Transverse colon (tissue), 4 donors: ENCODE measurements at regions not wholly inside any gene's neighbourhood (a gene's known extent, or its start where the extent isn't known, plus 50 kb on each side); places are given as distances from the start of the nearest gene placed in this dataset.

Source experiments
- DNase-seq: peaks from one replicate; pipeline ENCODE4 v3.0.0-alpha.2; 2019
- H3K27ac ChIP-seq, 4 donors: fragments of 200-600 bp; sonication (generic); 2 replicates each; pipeline ENCODE4 v1.5.1; 2016 to 2018; ENCODE audit warnings: inconsistent platforms in 4 of 4
- H3K27me3 ChIP-seq: fragments of 200-600 bp; sonication (generic); 2 replicates; pipeline ENCODE4 v1.5.1; 2017; ENCODE audit warnings: inconsistent platforms
- H3K36me3 ChIP-seq, 4 donors: fragments of 200-600 bp; sonication (generic); 2 replicates each; pipeline ENCODE4 v1.5.1; 2017 to 2019; ENCODE audit warnings: inconsistent platforms in 4 of 4
- H3K4me1 ChIP-seq, 4 donors: fragments of 200-600 bp; sonication (generic); 2 replicates each; pipeline ENCODE4 v1.5.1; 2017 to 2020; ENCODE audit warnings: inconsistent platforms in 4 of 4
- H3K4me3 ChIP-seq, 4 donors: fragments of 200-600 bp; sonication (generic); 1 replicate in 1 of 4; 2 replicates in 3 of 4; pipeline versions ENCODE4 v1.5.1 to v1.6.1; 2017 to 2019; ENCODE audit warnings: inconsistent platforms in 4 of 4
- H3K9me3 ChIP-seq, 2 donors: fragments of 200-600 bp; sonication (generic); 2 replicates each; pipeline ENCODE4 v1.5.1; 2017 to 2019; ENCODE audit warnings: inconsistent platforms in 2 of 2
- EP300 ChIP-seq: sonication (generic); formaldehyde crosslinking; IDR thresholded peaks from one replicate; pipeline ENCODE4 v1.6.1; 2017; ENCODE audit warnings: antibody characterized with exemption, low read depth
- POLR2A ChIP-seq: fragments of 450-650 bp; IDR thresholded peaks from one replicate; pipeline ENCODE4 v1.6.1; 2016; ENCODE audit warnings: antibody characterized with exemption, mild to moderate bottlenecking, moderate library complexity
- POLR2AphosphoS5 ChIP-seq, 3 donors: sonication (generic); formaldehyde crosslinking; IDR thresholded peaks; one replicate each; pipeline ENCODE4 v1.6.1; 2016; ENCODE audit warnings: antibody characterized with exemption in 3 of 3
- WGBS, 2 donors: methylation state at CpG; one replicate each; pipeline ENCODE4 v1.1.5; 2018; ENCODE audit warnings: low coverage in 1 of 2; 5-methylcytosine and 5-hydroxymethylcytosine counted together
- in situ Hi-C, 4 donors: fragments of 200-750 bp; cut with MboI; loops; one replicate each; pipeline versions ENCODE4 v1.15.0 to v1.15.1; 2017; ENCODE audit warnings: low sequenced_read_pairs in 3 of 4, low pct_ligation_motif_present in 1 of 4, low pct_unique_long_range_greater_than_20kb in 1 of 4
- intact Hi-C: fragments of 100-400 bp; cut with DNase I; formaldehyde crosslinking; loops from one replicate; pipeline ENCODE4 v1.15.1; 2023; ENCODE audit warnings: low total_unique reads
- TF ChIP-seq, protein P1 (sequence below), 5 experiments: fragments of 200-600 bp in 3 of 5; fragments of 450-650 bp in 2 of 5; sonication (generic) in 3 of 5; IDR thresholded peaks; 1 replicate in 2 of 5; 2 replicates in 3 of 5; pipeline ENCODE4 v1.5.1; 2016 to 2017; ENCODE audit warnings: antibody characterized with exemption in 5 of 5, inconsistent platforms in 3 of 5, mild to moderate bottlenecking in 2 of 5, moderate library complexity in 1 of 5

DNA sequence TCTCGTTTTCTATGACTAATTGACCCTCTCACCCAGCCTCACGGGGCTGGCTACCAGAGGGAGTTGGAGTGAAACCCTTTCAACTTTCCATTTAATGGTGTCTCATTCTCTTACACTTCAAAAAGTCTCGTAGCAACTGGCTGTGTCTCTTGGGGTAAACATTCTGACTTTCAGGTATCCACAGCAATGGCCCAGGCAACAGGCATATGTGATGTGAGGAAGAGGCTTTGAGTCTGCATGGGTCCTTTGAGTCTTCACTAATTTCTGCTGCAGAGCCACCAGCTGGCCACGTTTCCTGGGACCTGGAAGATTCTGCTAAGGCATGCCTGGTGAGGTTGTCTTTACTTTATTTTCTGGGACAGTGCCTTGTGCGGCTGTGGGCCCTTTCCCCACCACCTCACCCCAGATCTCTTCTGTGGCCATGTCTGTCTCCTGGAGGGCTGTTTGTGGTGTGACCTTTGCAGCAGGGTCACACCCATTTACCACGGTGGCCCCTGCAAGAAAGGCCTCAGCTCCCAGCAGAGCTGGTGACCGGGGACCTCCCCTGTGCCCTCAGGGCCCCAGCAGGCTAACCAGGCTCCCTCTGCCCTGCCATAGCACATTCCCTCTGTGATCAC lies 112.5 kb upstream of the FRG1 start:
- Histone ChIP-seq H3K9me3 (no peaks in the 10 kb centered on the region), H3K4me1 (no peaks in the 10 kb centered on the region), H3K4me3 (no peak overlapping the region), H3K27me3 (no peaks in the 10 kb centered on the region), H3K36me3 (no peaks in the 10 kb centered on the region), H3K27ac (no peak overlapping the region)
- TF ChIP-seq, protein P1, sequence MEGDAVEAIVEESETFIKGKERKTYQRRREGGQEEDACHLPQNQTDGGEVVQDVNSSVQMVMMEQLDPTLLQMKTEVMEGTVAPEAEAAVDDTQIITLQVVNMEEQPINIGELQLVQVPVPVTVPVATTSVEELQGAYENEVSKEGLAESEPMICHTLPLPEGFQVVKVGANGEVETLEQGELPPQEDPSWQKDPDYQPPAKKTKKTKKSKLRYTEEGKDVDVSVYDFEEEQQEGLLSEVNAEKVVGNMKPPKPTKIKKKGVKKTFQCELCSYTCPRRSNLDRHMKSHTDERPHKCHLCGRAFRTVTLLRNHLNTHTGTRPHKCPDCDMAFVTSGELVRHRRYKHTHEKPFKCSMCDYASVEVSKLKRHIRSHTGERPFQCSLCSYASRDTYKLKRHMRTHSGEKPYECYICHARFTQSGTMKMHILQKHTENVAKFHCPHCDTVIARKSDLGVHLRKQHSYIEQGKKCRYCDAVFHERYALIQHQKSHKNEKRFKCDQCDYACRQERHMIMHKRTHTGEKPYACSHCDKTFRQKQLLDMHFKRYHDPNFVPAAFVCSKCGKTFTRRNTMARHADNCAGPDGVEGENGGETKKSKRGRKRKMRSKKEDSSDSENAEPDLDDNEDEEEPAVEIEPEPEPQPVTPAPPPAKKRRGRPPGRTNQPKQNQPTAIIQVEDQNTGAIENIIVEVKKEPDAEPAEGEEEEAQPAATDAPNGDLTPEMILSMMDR (IDR thresholded peaks at IDR 0.05) = no peak
- TF ChIP-seq EP300 = no peak
- intact Hi-C loops = no loop called here
- 34 to 64% methylated on average over 3 to 7 of the region's 7 CpGs for WGBS, 2 donors
- no peak for DNase-seq
- in situ Hi-C loops = no loop called here

DNA sequence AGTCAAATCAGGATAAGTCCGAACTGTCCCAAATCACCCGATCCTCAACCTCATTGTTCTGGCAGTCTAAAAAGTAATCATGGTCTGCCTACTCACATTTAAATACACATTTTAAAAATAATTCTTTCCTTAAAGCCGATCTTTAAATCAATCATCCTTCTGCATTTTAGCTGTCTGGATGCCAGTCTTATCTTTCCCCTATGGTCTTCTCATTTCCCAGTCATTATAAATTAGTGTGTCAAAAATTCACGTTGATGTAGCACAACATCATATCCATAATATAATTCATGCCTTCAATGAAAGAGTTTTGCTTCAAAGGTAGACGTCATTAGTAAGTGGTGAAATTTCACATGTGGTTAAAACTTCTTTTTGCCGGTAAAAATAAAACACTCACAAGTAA lies 108.1 kb upstream of the FRG1 start:
- no peak for DNase-seq
- H3K4me3 ChIP-seq = no peak overlapping the region
- in situ Hi-C loops = no loop called here
- 80 to 87% methylated on average over 6 of the region's 6 CpGs for WGBS, 2 donors
- H3K27ac ChIP-seq = no peak overlapping the region
- no peaks in the 10 kb centered on the region for H3K4me1 ChIP-seq
- no peaks in the 10 kb centered on the region for H3K36me3 ChIP-seq
- intact Hi-C loops = no loop called here
- no peak for TF ChIP-seq POLR2A
- TF ChIP-seq, protein P1 (IDR thresholded peaks at IDR 0.05) = no peak
- no peak for TF ChIP-seq EP300
- no peak for TF ChIP-seq POLR2AphosphoS5 (IDR thresholded peaks at IDR 0.05)
- H3K9me3 ChIP-seq = no peaks in the 10 kb centered on the region
- no peaks in the 10 kb centered on the region for H3K27me3 ChIP-seq

DNA sequence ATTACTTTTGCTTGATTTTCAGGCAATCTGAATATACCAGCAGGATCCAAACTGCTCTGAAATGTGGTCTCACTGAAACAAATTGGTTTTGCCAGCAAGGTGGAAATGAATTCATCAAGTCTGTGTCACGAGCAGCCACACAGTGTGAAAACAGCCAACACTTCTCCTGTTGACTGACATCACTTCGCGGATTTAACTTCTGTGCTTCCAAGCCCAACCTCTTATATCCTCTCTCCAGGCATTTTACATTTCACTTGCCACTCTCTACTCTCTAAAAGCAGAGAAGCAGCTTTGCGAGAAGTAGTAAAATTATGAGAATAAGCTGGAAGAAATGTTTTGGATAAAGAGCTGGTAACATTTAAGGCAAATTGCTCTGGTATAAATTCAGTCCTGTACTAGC lies 106.1 kb upstream of the FRG1 start:
- 73 to 88% methylated on average over 3 to 4 of the region's 4 CpGs for WGBS, 2 donors
- TF ChIP-seq POLR2A (no peak), POLR2AphosphoS5 (IDR thresholded peaks at IDR 0.05) (no peak), EP300 (no peak)
- TF ChIP-seq, protein P1 (IDR thresholded peaks at IDR 0.05) = no peak

DNA sequence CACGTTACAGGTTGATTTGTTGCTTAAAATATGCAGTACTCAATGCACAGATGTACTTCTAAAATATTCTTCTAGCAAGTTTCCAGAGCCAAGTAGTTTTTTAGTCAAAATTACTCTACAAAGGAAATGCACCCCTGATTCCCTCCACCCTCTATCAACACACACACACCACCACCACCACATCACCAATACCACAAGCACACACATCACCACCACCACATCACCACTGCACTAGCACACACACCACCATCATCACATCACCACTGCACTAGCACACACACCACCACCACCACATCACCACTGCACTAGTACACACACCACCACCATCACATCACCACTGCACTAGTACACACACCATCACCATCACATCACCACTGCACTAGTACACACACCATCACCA lies 105.2 kb upstream of the FRG1 start:
- intact Hi-C loops (no loop called here), in situ Hi-C loops (no loop called here)
- WGBS, 2 donors = 56 to 78% methylated on average over 1 of the region's 1 CpG
- TF ChIP-seq POLR2AphosphoS5 (IDR thresholded peaks at IDR 0.05) = no peak
- TF ChIP-seq EP300 = no peak
- TF ChIP-seq, protein P1 (IDR thresholded peaks at IDR 0.05) = no peak
- no peak for TF ChIP-seq POLR2A
- H3K9me3 ChIP-seq = no peaks in the 10 kb centered on the region
- H3K27ac ChIP-seq = no peak overlapping the region
- no peak for DNase-seq
- H3K36me3 ChIP-seq = no peaks in the 10 kb centered on the region
- H3K4me3 ChIP-seq = no peak overlapping the region
- H3K27me3 ChIP-seq = no peaks in the 10 kb centered on the region
- no peaks in the 10 kb centered on the region for H3K4me1 ChIP-seq

More for the DNA sequence above, 106.1 kb upstream of the FRG1 start:
- no peaks in the 10 kb centered on the region for H3K36me3 ChIP-seq
- H3K4me3 ChIP-seq = no peak overlapping the region
- H3K9me3 ChIP-seq = no peaks in the 10 kb centered on the region
- no peak overlapping the region for H3K27ac ChIP-seq
- H3K27me3 ChIP-seq = no peaks in the 10 kb centered on the region
- intact Hi-C loops = no loop called here
- DNase-seq = no peak
- in situ Hi-C loops = no loop called here
- H3K4me1 ChIP-seq = no peaks in the 10 kb centered on the region
